ENCODE measurements at regions not wholly inside any gene's neighbourhood (a gene's known extent, or its start where the extent isn't known, plus 50 kb on each side); places are given as distances from the start of the nearest gene placed in this dataset.

- H2AK5ac ChIP-seq (ENCODE audit: low read depth, low read length), result no peak overlapping the region
- no peak overlapping the region for H3K56ac ChIP-seq (ENCODE audit: extremely low read depth, insufficient read depth, low read length)
- H3K9me1 ChIP-seq (ENCODE audit: insufficient read depth, low read length), result peaks cover 4% of the 10 kb centered on the region; the same call in 1 of the 2 replicates
- no peaks in the 10 kb centered on the region for H3K36me3 ChIP-seq (ENCODE audit: control insufficient read depth, insufficient read depth, low read length)
- no peaks in the 10 kb centered on the region for H4K20me1 ChIP-seq (ENCODE audit: insufficient read depth, low read length)
- H2AFZ ChIP-seq (replicated peaks; ENCODE audit: low read length, poor library complexity), result no peak overlapping the region
- dilution Hi-C loops (cut with HindIII; ENCODE audit: low sequenced_read_pairs, unreplicated experiment), result no loop called here
- no peak overlapping the region for H2BK15ac ChIP-seq (ENCODE audit: low read depth, low read length)
- H2BK20ac ChIP-seq (ENCODE audit: low read depth, low read length), result no peak overlapping the region
- H4K8ac ChIP-seq (ENCODE audit: low read depth in 2 of 2, low read length in 2 of 2), result no peak overlapping the region
- no peaks in the 10 kb centered on the region for H3K9me3 ChIP-seq (ENCODE audit: control insufficient read depth, insufficient read depth, low read length)
- no peak overlapping the region for H2BK5ac ChIP-seq (ENCODE audit: low read depth, low read length, poor library complexity, severe bottlenecking)
- no peak overlapping the region for H2BK120ac ChIP-seq (ENCODE audit: low read depth, low read length)
- no peak overlapping the region for H4K91ac ChIP-seq (ENCODE audit: insufficient read depth, low read depth, low read length)
- intact Hi-C loops (cut with micrococcal nuclease), result loop anchor here (1.0 kb wide), 1 partner anchor 319 kb away; no protein-coding TSS in a partner anchor
- no peak overlapping the region for H4K5ac ChIP-seq (ENCODE audit: low read depth, low read length)
- H3K9ac ChIP-seq (ENCODE audit: low read depth, low read length), result no peak overlapping the region
- no peak overlapping the region for H3K4me2 ChIP-seq (ENCODE audit: low read depth, low read length)
- peaks cover 3% of the 10 kb centered on the region; the same call in 1 of the 2 replicates for H3K4me1 ChIP-seq (ENCODE audit: control insufficient read depth, insufficient read depth, low read length)
- H2AK9ac ChIP-seq (replicated peaks; ENCODE audit: low read depth, low read length, poor library complexity), result no peak overlapping the region
- no peak overlapping the region for H3K4ac ChIP-seq (ENCODE audit: low read depth, low read length)
- no peak overlapping the region for H3K23ac ChIP-seq (ENCODE audit: low read depth, low read length)
- no peaks in the 10 kb centered on the region for H3K27me3 ChIP-seq (ENCODE audit: control insufficient read depth, insufficient read depth, low read length)
- ATAC-seq (ENCODE audit: low read depth) (no peak), DNase-seq (peak; percentile 36)
- no peaks in the 10 kb centered on the region for H3K79me1 ChIP-seq (ENCODE audit: low read depth in 1 of 2, low read length in 2 of 2)
- in situ Hi-C loops (cut with MboI; ENCODE audit: low sequenced_read_pairs), result loop anchor here (25.0 kb wide), 1 partner anchor 304 kb away; no protein-coding TSS in a partner anchor
- TF ChIP-seq CHD1 (IDR thresholded peaks at IDR 0.05; ENCODE audit: low read depth, low read length) (no peak), CTCF (conservative IDR thresholded peaks at IDR 0.05; ENCODE audit: low read depth, low read length) (no peak), CEBPB (IDR thresholded peaks at IDR 0.05; ENCODE audit: low read depth, low read length) (no peak), NFE2L2 (IDR thresholded peaks at IDR 0.05; ENCODE audit: low read depth, low read length) (no peak), ELK1 (IDR thresholded peaks at IDR 0.05; ENCODE audit: borderline replicate concordance, low read depth, low read length) (no peak), RCOR1 (IDR thresholded peaks at IDR 0.05; ENCODE audit: insufficient replicate concordance, low read length) (no peak), RAD21 (IDR thresholded peaks at IDR 0.05; ENCODE audit: low read length) (no peak), BHLHE40 (IDR thresholded peaks at IDR 0.05; ENCODE audit: low read depth, low read length) (no peak), USF2 (IDR thresholded peaks at IDR 0.05; ENCODE audit: low read depth, low read length) (no peak), MAZ (IDR thresholded peaks at IDR 0.05; ENCODE audit: borderline replicate concordance, low read depth, low read length) (no peak), FOS (IDR thresholded peaks at IDR 0.05; ENCODE audit: low read depth, low read length) (no peak), RFX5 (IDR thresholded peaks at IDR 0.05; ENCODE audit: low read depth, low read length) (no peak), SMC3 (IDR thresholded peaks at IDR 0.05; ENCODE audit: low read depth, low read length) (no peak), MXI1 (IDR thresholded peaks at IDR 0.05; ENCODE audit: borderline replicate concordance, low read depth, low read length) (no peak), MAFK (IDR thresholded peaks at IDR 0.05; ENCODE audit: low read depth, low read length) (no peak), POLR2A (IDR thresholded peaks at IDR 0.05; ENCODE audit: low read depth, low read length) (no peak)
- no peak overlapping the region for H3K27ac ChIP-seq (ENCODE audit: insufficient read depth, low read length)
- H3K14ac ChIP-seq (replicated peaks; ENCODE audit: low read depth, low read length), result no peak overlapping the region
- no peak overlapping the region for H3K18ac ChIP-seq (ENCODE audit: low read depth, low read length)
- POLR2A ChIA-PET (ENCODE audit: unreplicated experiment), result no interaction called here
- CTCF ChIA-PET, result interaction anchor here (1.5 kb wide), 1 partner anchor 627 kb away, joined by 3 read pairs; no protein-coding TSS in a partner anchor
- no CpG with 5 or more reads among the region's 3 CpGs for WGBS, 2 experiments (ENCODE audit: extremely low coverage in 2 of 2, insufficient read length in 1 of 2)
- BruUV-seq (replicated peaks), result no TSS peak
- H3K4me3 ChIP-seq (ENCODE audit: insufficient read depth, low read depth, low read length), result no peak overlapping the region
Measured at GRCh38 chr14:31933716-31934115, 143.4 kb upstream of the ARHGAP5 start.
